ENCODE measurements at regions not wholly inside any gene's neighbourhood (a gene's known extent, or its start where the extent isn't known, plus 50 kb on each side); places are given as distances from the start of the nearest gene placed in this dataset.
A peak's percentile ranks its signal among the peaks of the same experiment; 100 is the strongest.

DNA sequence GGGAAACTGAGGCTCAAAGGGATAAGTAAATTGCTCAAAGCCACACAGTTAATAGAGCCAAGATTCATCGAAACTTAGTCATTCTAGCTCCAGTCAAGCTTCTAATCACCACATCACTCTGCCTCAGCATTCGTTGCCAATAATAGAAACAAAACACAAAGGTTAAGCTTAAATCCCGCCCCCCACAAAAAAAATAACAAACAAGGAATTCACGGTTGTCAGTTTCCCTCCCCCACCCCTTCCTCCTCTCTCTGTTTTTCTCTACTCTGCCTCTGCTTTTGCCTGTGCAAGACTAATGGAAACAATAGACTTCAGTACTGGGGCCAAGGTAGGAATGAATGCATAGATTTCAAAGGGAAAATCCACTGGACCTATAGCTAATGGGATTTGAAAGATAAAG is 70.7 kb upstream of the ZNF644 start:
- no peak for DNase-seq (ENCODE audit: low read depth)

DNA sequence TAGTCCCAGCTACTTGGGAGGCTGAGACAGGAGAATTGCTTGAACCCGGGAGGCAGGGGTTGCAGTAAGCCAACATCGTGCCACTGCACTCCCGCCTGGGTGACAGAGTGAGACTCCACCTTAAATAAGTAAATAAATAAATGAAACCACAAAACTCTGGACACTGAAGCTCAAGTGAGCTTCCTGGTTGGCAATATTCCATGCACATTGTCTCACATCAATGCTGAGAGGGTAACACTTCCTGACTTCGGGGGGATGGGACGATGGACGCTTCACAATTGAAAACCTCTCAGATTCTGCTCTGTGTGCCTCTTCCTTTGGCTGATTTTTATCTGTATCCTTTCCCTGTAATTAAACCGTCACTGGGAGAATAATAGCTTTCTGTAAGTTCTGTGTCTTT is 70.0 kb upstream of the ZNF644 start:
- DNase-seq (ENCODE audit: low read depth): no peak

DNA sequence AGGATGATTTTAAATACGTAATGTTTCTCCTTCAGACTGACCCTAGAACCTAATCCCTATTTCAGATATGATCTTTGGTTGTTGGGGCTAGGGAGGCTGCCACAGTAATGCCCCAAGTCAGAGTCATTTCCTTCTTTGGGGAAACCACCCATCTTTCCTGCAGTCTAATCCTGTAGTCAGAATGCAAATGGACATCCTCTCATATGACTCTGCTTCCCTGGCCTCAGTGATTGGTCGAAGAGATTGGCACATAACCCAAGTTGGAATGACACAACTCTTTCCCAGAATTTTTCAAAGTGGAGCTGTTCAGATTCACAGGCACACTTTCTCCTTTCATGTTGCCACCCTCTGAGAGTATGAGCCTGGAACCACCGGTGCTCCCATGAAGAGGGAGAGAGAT is 58.8 kb upstream of the ZNF644 start:
- DNase-seq (ENCODE audit: low read depth): peak; percentile 3

- DNase-seq (ENCODE audit: low read depth): no peak
Measured at GRCh38 chr1:91078859-91079258, 57.0 kb upstream of the ZNF644 start.

GRCh38 chr1:91076834-91077233 is 55.0 kb upstream of the ZNF644 start:
- no peak for DNase-seq (ENCODE audit: low read depth)

- DNase-seq (ENCODE audit: low read depth): no peak
Measured at GRCh38 chr1:91075233-91076135, 53.6 kb upstream of the ZNF644 start.

DNA sequence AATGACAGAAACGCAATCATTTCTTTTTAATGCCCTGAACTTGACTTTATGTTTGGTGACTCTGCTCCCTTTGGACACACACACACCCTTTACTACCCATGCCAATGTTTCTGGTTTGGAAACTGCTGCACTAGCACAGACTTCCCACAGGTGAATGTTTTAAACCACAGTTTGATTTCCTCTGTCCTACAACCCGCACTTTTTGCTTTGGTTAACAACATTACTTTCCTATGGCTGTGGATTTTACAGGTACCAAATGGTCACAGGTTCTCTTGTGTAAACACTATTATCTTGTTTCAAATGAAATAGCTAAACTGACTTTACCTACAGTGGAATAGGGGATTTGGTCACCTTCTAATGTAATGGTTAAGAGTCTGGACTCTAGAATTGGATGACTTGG is 51.5 kb upstream of the ZNF644 start:
- DNase-seq (ENCODE audit: low read depth): no peak

GRCh38 chr1:91071838-91072237 is 50.0 kb upstream of the ZNF644 start:
- DNase-seq (ENCODE audit: low read depth): no peak

Data from GM04503 (cell line).